ENCODE measurements at regions not wholly inside any gene's neighbourhood (a gene's known extent, or its start where the extent isn't known, plus 50 kb on each side); places are given as distances from the start of the nearest gene placed in this dataset.
A peak's percentile ranks its signal among the peaks of the same experiment; 100 is the strongest.

GRCh38 chr4:31984872-31985271 is 1264.7 kb downstream of the PCDH7 start:
- 50 to 75% (median 71%) methylated on average over 2 of the region's 2 CpGs for WGBS, 3 donors
- Histone ChIP-seq H3K4me3 (ENCODE audit: low read depth in 1 of 3, low read length in 3 of 3) (no peak overlapping the region), H3K27me3 (ENCODE audit: control insufficient read depth in 3 of 3, insufficient read depth in 3 of 3, low read length in 3 of 3) (no peaks in the 10 kb centered on the region), H3K4me1 (ENCODE audit: control insufficient read depth in 3 of 3, insufficient read depth in 2 of 3, low read depth in 1 of 3, low read length in 2 of 3) (no peaks in the 10 kb centered on the region), H3K27ac (ENCODE audit: low read depth in 1 of 3, low read length in 2 of 3) (no peak overlapping the region), H3K36me3 (ENCODE audit: control insufficient read depth in 3 of 3, insufficient read depth in 2 of 3, low read depth in 1 of 3, low read length in 3 of 3) (no peaks in the 10 kb centered on the region), H3K9me3 (ENCODE audit: control insufficient read depth in 2 of 2, insufficient read depth in 1 of 2, low read depth in 1 of 2, low read length in 1 of 2) (no peaks in the 10 kb centered on the region)
- DNase-seq (peak in 1 of 2 donors; percentile 40), FAIRE-seq (no peak)

GRCh38 chr4:31995943-31996901 is 1276.1 kb downstream of the PCDH7 start:
- no peak for FAIRE-seq
- DNase-seq, result no peak
- Histone ChIP-seq H3K27me3 (ENCODE audit: control insufficient read depth in 3 of 3, insufficient read depth in 3 of 3, low read length in 3 of 3) (no peaks in the 10 kb centered on the region), H3K36me3 (ENCODE audit: control insufficient read depth in 3 of 3, insufficient read depth in 2 of 3, low read depth in 1 of 3, low read length in 3 of 3) (no peaks in the 10 kb centered on the region), H3K27ac (ENCODE audit: low read depth in 1 of 3, low read length in 2 of 3) (no peak overlapping the region), H3K4me3 (ENCODE audit: low read depth in 1 of 3, low read length in 3 of 3) (no peak overlapping the region), H3K4me1 (ENCODE audit: control insufficient read depth in 3 of 3, insufficient read depth in 2 of 3, low read depth in 1 of 3, low read length in 2 of 3) (no peaks in the 10 kb centered on the region), H3K9me3 (ENCODE audit: control insufficient read depth in 2 of 2, insufficient read depth in 1 of 2, low read depth in 1 of 2, low read length in 1 of 2) (no peaks in the 10 kb centered on the region)
- 78 to 91% (median 91%) methylated on average over 38 to 55 of the region's 55 CpGs for WGBS, 3 donors

GRCh38 chr4:31998807-31999206 is 1278.6 kb downstream of the PCDH7 start:
- H3K27me3 ChIP-seq (ENCODE audit: control insufficient read depth in 3 of 3, insufficient read depth in 3 of 3, low read length in 3 of 3), result no peaks in the 10 kb centered on the region
- no peaks in the 10 kb centered on the region for H3K4me1 ChIP-seq (ENCODE audit: control insufficient read depth in 3 of 3, insufficient read depth in 2 of 3, low read depth in 1 of 3, low read length in 2 of 3)
- WGBS, 3 donors, result 51 to 84% (median 73%) methylated on average over 2 of the region's 2 CpGs
- no peaks in the 10 kb centered on the region for H3K36me3 ChIP-seq (ENCODE audit: control insufficient read depth in 3 of 3, insufficient read depth in 2 of 3, low read depth in 1 of 3, low read length in 3 of 3)
- H3K27ac ChIP-seq (ENCODE audit: low read depth in 1 of 3, low read length in 2 of 3), result no peak overlapping the region
- DNase-seq (no peak), FAIRE-seq (no peak)
- no peaks in the 10 kb centered on the region for H3K9me3 ChIP-seq (ENCODE audit: control insufficient read depth in 2 of 2, insufficient read depth in 1 of 2, low read depth in 1 of 2, low read length in 1 of 2)
- no peak overlapping the region for H3K4me3 ChIP-seq (ENCODE audit: low read depth in 1 of 3, low read length in 3 of 3)

GRCh38 chr4:31999848-32000247 is 1279.7 kb downstream of the PCDH7 start:
- DNase-seq (no peak), FAIRE-seq (no peak)
- H3K4me1 ChIP-seq (ENCODE audit: control insufficient read depth in 3 of 3, insufficient read depth in 2 of 3, low read depth in 1 of 3, low read length in 2 of 3), result no peaks in the 10 kb centered on the region
- H3K27me3 ChIP-seq (ENCODE audit: control insufficient read depth in 3 of 3, insufficient read depth in 3 of 3, low read length in 3 of 3), result no peaks in the 10 kb centered on the region
- H3K36me3 ChIP-seq (ENCODE audit: control insufficient read depth in 3 of 3, insufficient read depth in 2 of 3, low read depth in 1 of 3, low read length in 3 of 3), result no peaks in the 10 kb centered on the region
- WGBS, 3 donors, result 59 to 79% (median 72%) methylated on average over 1 of the region's 1 CpG
- no peaks in the 10 kb centered on the region for H3K9me3 ChIP-seq (ENCODE audit: control insufficient read depth in 2 of 2, insufficient read depth in 1 of 2, low read depth in 1 of 2, low read length in 1 of 2)
- H3K27ac ChIP-seq (ENCODE audit: low read depth in 1 of 3, low read length in 2 of 3), result no peak overlapping the region
- H3K4me3 ChIP-seq (ENCODE audit: low read depth in 1 of 3, low read length in 3 of 3), result no peak overlapping the region

- no peak overlapping the region for H3K27ac ChIP-seq (ENCODE audit: low read depth in 1 of 3, low read length in 2 of 3)
- DNase-seq (no peak), FAIRE-seq (no peak)
- no peaks in the 10 kb centered on the region for H3K36me3 ChIP-seq (ENCODE audit: control insufficient read depth in 3 of 3, insufficient read depth in 2 of 3, low read depth in 1 of 3, low read length in 3 of 3)
- H3K4me3 ChIP-seq (ENCODE audit: low read depth in 1 of 3, low read length in 3 of 3), result no peak overlapping the region
- 90 to 94% (median 90%) methylated on average over 4 of the region's 4 CpGs for WGBS, 3 donors
- H3K4me1 ChIP-seq (ENCODE audit: control insufficient read depth in 3 of 3, insufficient read depth in 2 of 3, low read depth in 1 of 3, low read length in 2 of 3), result no peaks in the 10 kb centered on the region
- H3K9me3 ChIP-seq (ENCODE audit: control insufficient read depth in 2 of 2, insufficient read depth in 1 of 2, low read depth in 1 of 2, low read length in 1 of 2), result no peaks in the 10 kb centered on the region
- H3K27me3 ChIP-seq (ENCODE audit: control insufficient read depth in 3 of 3, insufficient read depth in 3 of 3, low read length in 3 of 3), result no peaks in the 10 kb centered on the region
Observed at GRCh38 chr4:32000846-32001488, 1280.8 kb downstream of the PCDH7 start.

- H3K9me3 ChIP-seq (ENCODE audit: control insufficient read depth in 2 of 2, insufficient read depth in 1 of 2, low read depth in 1 of 2, low read length in 1 of 2), result no peaks in the 10 kb centered on the region
- DNase-seq (no peak), FAIRE-seq (no peak)
- no peaks in the 10 kb centered on the region for H3K4me1 ChIP-seq (ENCODE audit: control insufficient read depth in 3 of 3, insufficient read depth in 2 of 3, low read depth in 1 of 3, low read length in 2 of 3)
- H3K27me3 ChIP-seq (ENCODE audit: control insufficient read depth in 3 of 3, insufficient read depth in 3 of 3, low read length in 3 of 3), result no peaks in the 10 kb centered on the region
- no peaks in the 10 kb centered on the region for H3K36me3 ChIP-seq (ENCODE audit: control insufficient read depth in 3 of 3, insufficient read depth in 2 of 3, low read depth in 1 of 3, low read length in 3 of 3)
- no peak overlapping the region for H3K4me3 ChIP-seq (ENCODE audit: low read depth in 1 of 3, low read length in 3 of 3)
- WGBS, 3 donors, result 72 to 76% (median 72%) methylated on average over 6 of the region's 6 CpGs
- H3K27ac ChIP-seq (ENCODE audit: low read depth in 1 of 3, low read length in 2 of 3), result no peak overlapping the region
Observed at GRCh38 chr4:32002037-32002747, 1282.0 kb downstream of the PCDH7 start.

- H3K27ac ChIP-seq (ENCODE audit: low read depth in 1 of 3, low read length in 2 of 3), result no peak overlapping the region
- DNase-seq, result no peak
- H3K9me3 ChIP-seq (ENCODE audit: control insufficient read depth in 2 of 2, insufficient read depth in 1 of 2, low read depth in 1 of 2, low read length in 1 of 2), result no peaks in the 10 kb centered on the region
- no peak overlapping the region for H3K4me3 ChIP-seq (ENCODE audit: low read depth in 1 of 3, low read length in 3 of 3)
- H3K4me1 ChIP-seq (ENCODE audit: control insufficient read depth in 3 of 3, insufficient read depth in 2 of 3, low read depth in 1 of 3, low read length in 2 of 3), result no peaks in the 10 kb centered on the region
- WGBS, 3 donors, result 62 to 79% (median 70%) methylated on average over 1 of the region's 1 CpG
- H3K36me3 ChIP-seq (ENCODE audit: control insufficient read depth in 3 of 3, insufficient read depth in 2 of 3, low read depth in 1 of 3, low read length in 3 of 3), result no peaks in the 10 kb centered on the region
- no peak for FAIRE-seq
- no peaks in the 10 kb centered on the region for H3K27me3 ChIP-seq (ENCODE audit: control insufficient read depth in 3 of 3, insufficient read depth in 3 of 3, low read length in 3 of 3)
Observed at GRCh38 chr4:32003548-32003947, 1283.4 kb downstream of the PCDH7 start.

- DNase-seq (no peak), FAIRE-seq (no peak)
- H3K9me3 ChIP-seq (ENCODE audit: control insufficient read depth in 2 of 2, insufficient read depth in 1 of 2, low read depth in 1 of 2, low read length in 1 of 2), result no peaks in the 10 kb centered on the region
- 69 to 88% (median 73%) methylated on average over 3 of the region's 3 CpGs for WGBS, 3 donors
- H3K4me3 ChIP-seq (ENCODE audit: low read depth in 1 of 3, low read length in 3 of 3), result no peak overlapping the region
- H3K4me1 ChIP-seq (ENCODE audit: control insufficient read depth in 3 of 3, insufficient read depth in 2 of 3, low read depth in 1 of 3, low read length in 2 of 3), result no peaks in the 10 kb centered on the region
- no peaks in the 10 kb centered on the region for H3K27me3 ChIP-seq (ENCODE audit: control insufficient read depth in 3 of 3, insufficient read depth in 3 of 3, low read length in 3 of 3)
- H3K27ac ChIP-seq (ENCODE audit: low read depth in 1 of 3, low read length in 2 of 3), result no peak overlapping the region
- H3K36me3 ChIP-seq (ENCODE audit: control insufficient read depth in 3 of 3, insufficient read depth in 2 of 3, low read depth in 1 of 3, low read length in 3 of 3), result no peaks in the 10 kb centered on the region
Observed at GRCh38 chr4:32010221-32010620, 1290.1 kb downstream of the PCDH7 start.

All from small intestine (tissue), 7 donors.